C4-2B (cell line): ENCODE measurements at regions not wholly inside any gene's neighbourhood (a gene's known extent, or its start where the extent isn't known, plus 50 kb on each side); places are given as distances from the start of the nearest gene placed in this dataset.

Experiments used
- CTCF ChIP-seq: fragments of 450-650 bp; conservative IDR thresholded peaks from 2 replicates; pipeline ENCODE4 v1.5.1; 2017; ENCODE audit warnings: mild to moderate bottlenecking
- ZFX ChIP-seq: fragments of 450-650 bp; IDR thresholded peaks from 2 replicates; pipeline ENCODE4 v1.6.1; 2017

- TF ChIP-seq CTCF = no peak
- TF ChIP-seq ZFX = no peak
These were observed 77.5 kb upstream of the ZEB2 start for GRCh38 chr2:144597388-144597787.
